Activated T-cell treated with anti-CD3 and anti-CD28 coated beads, Interleukin-2, amount 50 U/mL, for 48 hours (primary cell): ENCODE measurements at regions not wholly inside any gene's neighbourhood (a gene's known extent, or its start where the extent isn't known, plus 50 kb on each side); places are given as distances from the start of the nearest gene placed in this dataset.

Experiments
- DNase-seq, 2 experiments: peaks; one replicate each; pipeline ENCODE4 v3.0.0-alpha.2; 2020

- no peak for DNase-seq
These were observed 99.8 kb upstream of the TSPAN5 start for GRCh38 chr4:98758182-98758581.

GRCh38 chr4:98754736-98755135 is 96.3 kb upstream of the TSPAN5 start:
- no peak for DNase-seq

- no peak for DNase-seq
These were observed 90.8 kb upstream of the TSPAN5 start for GRCh38 chr4:98749206-98749605.

- no peak for DNase-seq
These were observed 90.2 kb upstream of the TSPAN5 start for GRCh38 chr4:98748609-98749008.

- DNase-seq, result no peak
These were observed 89.1 kb upstream of the TSPAN5 start for GRCh38 chr4:98747393-98748091.

- no peak for DNase-seq
These were observed 88.5 kb upstream of the TSPAN5 start for GRCh38 chr4:98746936-98747335.

GRCh38 chr4:98746530-98746929 is 88.1 kb upstream of the TSPAN5 start:
- DNase-seq, result no peak

GRCh38 chr4:98745366-98745765 is 87.0 kb upstream of the TSPAN5 start:
- DNase-seq, result no peak

- DNase-seq, result no peak
These were observed 86.2 kb upstream of the TSPAN5 start for GRCh38 chr4:98744372-98745150.

GRCh38 chr4:98741952-98742351 is 83.5 kb upstream of the TSPAN5 start:
- DNase-seq, result no peak

GRCh38 chr4:98739751-98740150 is 81.3 kb upstream of the TSPAN5 start:
- no peak for DNase-seq

- no peak for DNase-seq
These were observed 75.2 kb upstream of the TSPAN5 start for GRCh38 chr4:98733601-98734000.

GRCh38 chr4:98728871-98729270 is 70.5 kb upstream of the TSPAN5 start:
- no peak for DNase-seq

- DNase-seq, result no peak
These were observed 70.0 kb upstream of the TSPAN5 start for GRCh38 chr4:98728433-98728832.

- no peak for DNase-seq
These were observed 63.6 kb upstream of the TSPAN5 start for GRCh38 chr4:98722000-98722399.

GRCh38 chr4:98720871-98721480 is 62.6 kb upstream of the TSPAN5 start:
- no peak for DNase-seq

- no peak for DNase-seq
These were observed 58.4 kb upstream of the TSPAN5 start for GRCh38 chr4:98716796-98717195.

- no peak for DNase-seq
These were observed 54.2 kb upstream of the TSPAN5 start for GRCh38 chr4:98712607-98713006.

- DNase-seq, result no peak
These were observed 53.1 kb upstream of the TSPAN5 start for GRCh38 chr4:98711526-98711925.

GRCh38 chr4:98710831-98711230 is 52.4 kb upstream of the TSPAN5 start:
- no peak for DNase-seq
